ENCODE measurements at regions not wholly inside any gene's neighbourhood (a gene's known extent, or its start where the extent isn't known, plus 50 kb on each side); places are given as distances from the start of the nearest gene placed in this dataset.

DNA sequence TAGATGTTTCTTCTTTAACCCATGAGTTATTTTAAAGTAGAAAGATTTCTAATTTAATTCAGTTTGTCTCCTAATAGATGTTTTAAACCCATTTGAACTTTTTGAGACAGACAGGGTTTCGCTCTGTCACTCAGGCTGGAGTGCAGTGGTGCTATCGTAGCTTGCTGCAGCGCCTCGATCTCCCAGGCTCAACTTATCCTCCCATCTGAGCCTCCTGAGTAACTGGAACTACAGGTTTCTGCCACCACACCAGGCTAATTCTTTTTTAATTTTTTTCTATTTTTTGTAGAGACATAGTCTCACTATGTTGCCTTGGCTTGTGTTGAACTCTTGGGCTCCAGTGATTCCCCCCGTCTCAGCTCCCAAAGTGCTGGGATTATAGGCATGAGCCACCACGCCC is 53.0 kb upstream of the RAB18 start:
- DNase-seq (ENCODE audit: extremely low spot score) = no peak
- POLR2A ChIA-PET = no interaction called here
- CTCF ChIA-PET = no interaction called here
- no peak for TF ChIP-seq TARDBP (IDR thresholded peaks at IDR 0.05)

DNA sequence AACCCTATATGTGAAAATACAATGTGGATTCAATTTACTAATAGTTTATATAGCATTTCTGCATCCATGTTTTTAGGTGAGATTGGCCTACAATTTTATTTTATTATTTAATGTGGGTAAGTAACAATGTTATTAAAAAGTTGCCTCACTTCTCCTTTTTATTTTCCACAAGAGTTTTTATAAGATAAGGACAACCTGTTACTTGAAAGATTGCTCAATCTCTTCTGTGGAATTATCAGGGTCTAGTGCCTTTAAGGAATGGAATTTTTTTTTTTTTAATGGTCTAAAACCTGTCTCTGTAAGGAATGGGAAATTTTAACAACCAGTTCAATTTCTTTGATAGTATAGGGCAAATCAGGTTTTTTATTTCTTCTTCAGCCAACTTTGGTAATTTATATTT is 53.9 kb upstream of the RAB18 start:
- DNase-seq (ENCODE audit: extremely low spot score) = no peak
- TF ChIP-seq HDGF (IDR thresholded peaks at IDR 0.05; ENCODE audit: borderline replicate concordance) = no peak
- TF ChIP-seq ZNF384 (IDR thresholded peaks at IDR 0.05) = no peak
- TF ChIP-seq SUZ12 (IDR thresholded peaks at IDR 0.05) = no peak
- TF ChIP-seq FOXK2 (IDR thresholded peaks at IDR 0.05) = no peak
- TF ChIP-seq CTBP1 (IDR thresholded peaks at IDR 0.05; ENCODE audit: borderline replicate concordance) = no peak
- no peak for TF ChIP-seq NFRKB (IDR thresholded peaks at IDR 0.05)
- no peak for TF ChIP-seq TARDBP (IDR thresholded peaks at IDR 0.05)
- no peak for TF ChIP-seq BHLHE40 (IDR thresholded peaks at IDR 0.05; ENCODE audit: borderline replicate concordance)
- no peak for TF ChIP-seq SP1 (IDR thresholded peaks at IDR 0.05)
- TF ChIP-seq, protein P1, sequence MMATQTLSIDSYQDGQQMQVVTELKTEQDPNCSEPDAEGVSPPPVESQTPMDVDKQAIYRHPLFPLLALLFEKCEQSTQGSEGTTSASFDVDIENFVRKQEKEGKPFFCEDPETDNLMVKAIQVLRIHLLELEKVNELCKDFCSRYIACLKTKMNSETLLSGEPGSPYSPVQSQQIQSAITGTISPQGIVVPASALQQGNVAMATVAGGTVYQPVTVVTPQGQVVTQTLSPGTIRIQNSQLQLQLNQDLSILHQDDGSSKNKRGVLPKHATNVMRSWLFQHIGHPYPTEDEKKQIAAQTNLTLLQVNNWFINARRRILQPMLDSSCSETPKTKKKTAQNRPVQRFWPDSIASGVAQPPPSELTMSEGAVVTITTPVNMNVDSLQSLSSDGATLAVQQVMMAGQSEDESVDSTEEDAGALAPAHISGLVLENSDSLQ (IDR thresholded peaks at IDR 0.05) = no peak
- no peak for TF ChIP-seq FOXM1 (IDR thresholded peaks at IDR 0.05; ENCODE audit: borderline replicate concordance)
- no peak for TF ChIP-seq LEF1 (IDR thresholded peaks at IDR 0.05; ENCODE audit: borderline replicate concordance)
- CTCF ChIA-PET = no interaction called here
- POLR2A ChIA-PET = no interaction called here

DNA sequence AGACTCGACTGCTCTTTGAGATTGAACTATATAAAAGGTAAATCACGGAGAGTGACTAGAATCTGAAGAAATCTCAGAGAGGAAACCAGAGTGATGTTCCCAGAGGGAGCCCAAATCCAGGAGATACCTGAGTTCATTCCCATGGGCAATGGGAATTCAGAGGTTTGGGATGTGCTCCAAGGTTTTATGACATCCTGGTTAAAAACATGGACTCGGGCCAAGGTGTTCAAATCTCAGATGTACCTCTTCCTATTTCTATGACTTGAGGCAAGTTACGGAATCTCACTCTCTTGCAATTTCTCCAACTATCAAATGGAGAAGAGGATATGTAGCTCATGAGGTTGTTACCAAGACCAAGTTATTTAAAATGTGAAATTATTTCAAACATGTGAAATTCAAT is 54.5 kb upstream of the RAB18 start:
- TF ChIP-seq, protein P1 (IDR thresholded peaks at IDR 0.05) = no peak
- no peak for TF ChIP-seq ARNT (IDR thresholded peaks at IDR 0.05)
- TF ChIP-seq SP1 (IDR thresholded peaks at IDR 0.05) = no peak
- no peak for TF ChIP-seq L3MBTL2 (conservative IDR thresholded peaks at IDR 0.05)
- no peak for TF ChIP-seq ELF4 (IDR thresholded peaks at IDR 0.05)
- TF ChIP-seq HDGF (IDR thresholded peaks at IDR 0.05; ENCODE audit: borderline replicate concordance) = no peak
- TF ChIP-seq FOXA1 (IDR thresholded peaks at IDR 0.05) = no peak
- no peak for TF ChIP-seq LEF1 (IDR thresholded peaks at IDR 0.05; ENCODE audit: borderline replicate concordance)
- no peak for TF ChIP-seq ZNF384 (IDR thresholded peaks at IDR 0.05)
- TF ChIP-seq FOXK2 (IDR thresholded peaks at IDR 0.05) = no peak
- TF ChIP-seq FOXM1 (IDR thresholded peaks at IDR 0.05; ENCODE audit: borderline replicate concordance) = no peak
- TF ChIP-seq NFRKB (IDR thresholded peaks at IDR 0.05) = no peak
- TF ChIP-seq BHLHE40 (IDR thresholded peaks at IDR 0.05; ENCODE audit: borderline replicate concordance) = no peak
- TF ChIP-seq SUZ12 (IDR thresholded peaks at IDR 0.05) = no peak
- no peak for TF ChIP-seq CTBP1 (IDR thresholded peaks at IDR 0.05; ENCODE audit: borderline replicate concordance)
- no peak for TF ChIP-seq TARDBP (IDR thresholded peaks at IDR 0.05)
- POLR2A ChIA-PET = no interaction called here
- CTCF ChIA-PET = no interaction called here
- no peak for DNase-seq (ENCODE audit: extremely low spot score)

DNA sequence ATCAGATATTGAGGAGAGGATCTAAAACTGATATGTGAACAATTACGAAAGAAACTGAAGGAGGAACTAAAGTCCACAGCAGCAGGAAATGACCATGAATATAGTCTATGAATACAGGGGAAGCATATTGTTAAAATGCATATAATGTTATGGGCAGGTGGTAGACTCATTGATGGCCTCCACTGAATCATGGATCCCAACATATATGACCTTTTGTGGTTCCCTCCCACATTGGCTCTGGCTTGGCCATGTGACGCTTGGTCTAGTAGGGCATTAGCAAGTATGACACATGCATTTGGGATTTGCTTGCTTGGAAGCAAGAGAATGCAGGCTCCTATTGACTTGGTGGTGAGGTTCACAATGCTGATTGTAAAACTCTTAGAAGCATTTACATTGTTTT is 55.2 kb upstream of the RAB18 start:
- CTCF ChIA-PET = no interaction called here

DNA sequence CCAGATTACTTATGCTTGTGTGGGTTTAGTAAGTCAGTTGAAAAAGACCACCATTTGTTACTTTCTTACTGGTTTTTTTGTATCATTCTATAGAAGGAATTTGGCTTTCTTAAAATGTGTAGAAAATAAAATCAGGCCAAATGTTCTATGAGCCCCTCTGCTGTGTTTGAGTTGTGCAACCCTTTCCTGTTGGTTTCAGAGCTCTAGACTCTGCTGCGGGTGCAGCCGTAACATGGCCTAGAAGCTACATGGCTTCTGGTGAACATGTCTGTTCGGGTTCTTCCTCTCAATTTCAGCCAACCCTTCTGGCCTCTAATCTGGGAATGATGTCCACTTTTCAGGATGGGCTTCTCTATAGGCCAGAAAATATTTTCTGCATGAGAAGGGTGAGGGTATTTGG is 56.6 kb upstream of the RAB18 start:
- CTCF ChIA-PET = interaction anchor here (0.6 to 1.3 kb wide), 3 partner anchors 36 to 128 kb away, joined by 4 to 7 read pairs (median 6); no protein-coding TSS in a partner anchor
- no peak for TF ChIP-seq FOXM1 (IDR thresholded peaks at IDR 0.05; ENCODE audit: borderline replicate concordance)
- TF ChIP-seq CTBP1 (IDR thresholded peaks at IDR 0.05; ENCODE audit: borderline replicate concordance) = no peak
- TF ChIP-seq SUZ12 (IDR thresholded peaks at IDR 0.05) = no peak
- TF ChIP-seq FOXA1 (IDR thresholded peaks at IDR 0.05) = no peak
- no peak for TF ChIP-seq ZNF384 (IDR thresholded peaks at IDR 0.05)
- TF ChIP-seq FOXK2 (IDR thresholded peaks at IDR 0.05) = no peak
- no peak for TF ChIP-seq BHLHE40 (IDR thresholded peaks at IDR 0.05; ENCODE audit: borderline replicate concordance)
- no peak for TF ChIP-seq ARNT (IDR thresholded peaks at IDR 0.05)
- TF ChIP-seq HDGF (IDR thresholded peaks at IDR 0.05; ENCODE audit: borderline replicate concordance) = no peak
- no peak for TF ChIP-seq SP1 (IDR thresholded peaks at IDR 0.05)
- no peak for DNase-seq (ENCODE audit: extremely low spot score)
- POLR2A ChIA-PET = no interaction called here

More for the DNA sequence above, 55.2 kb upstream of the RAB18 start:
- no peak for TF ChIP-seq CTBP1 (IDR thresholded peaks at IDR 0.05; ENCODE audit: borderline replicate concordance)
- TF ChIP-seq SUZ12 (IDR thresholded peaks at IDR 0.05) = no peak
- POLR2A ChIA-PET = no interaction called here
- no peak for DNase-seq (ENCODE audit: extremely low spot score)

DNA sequence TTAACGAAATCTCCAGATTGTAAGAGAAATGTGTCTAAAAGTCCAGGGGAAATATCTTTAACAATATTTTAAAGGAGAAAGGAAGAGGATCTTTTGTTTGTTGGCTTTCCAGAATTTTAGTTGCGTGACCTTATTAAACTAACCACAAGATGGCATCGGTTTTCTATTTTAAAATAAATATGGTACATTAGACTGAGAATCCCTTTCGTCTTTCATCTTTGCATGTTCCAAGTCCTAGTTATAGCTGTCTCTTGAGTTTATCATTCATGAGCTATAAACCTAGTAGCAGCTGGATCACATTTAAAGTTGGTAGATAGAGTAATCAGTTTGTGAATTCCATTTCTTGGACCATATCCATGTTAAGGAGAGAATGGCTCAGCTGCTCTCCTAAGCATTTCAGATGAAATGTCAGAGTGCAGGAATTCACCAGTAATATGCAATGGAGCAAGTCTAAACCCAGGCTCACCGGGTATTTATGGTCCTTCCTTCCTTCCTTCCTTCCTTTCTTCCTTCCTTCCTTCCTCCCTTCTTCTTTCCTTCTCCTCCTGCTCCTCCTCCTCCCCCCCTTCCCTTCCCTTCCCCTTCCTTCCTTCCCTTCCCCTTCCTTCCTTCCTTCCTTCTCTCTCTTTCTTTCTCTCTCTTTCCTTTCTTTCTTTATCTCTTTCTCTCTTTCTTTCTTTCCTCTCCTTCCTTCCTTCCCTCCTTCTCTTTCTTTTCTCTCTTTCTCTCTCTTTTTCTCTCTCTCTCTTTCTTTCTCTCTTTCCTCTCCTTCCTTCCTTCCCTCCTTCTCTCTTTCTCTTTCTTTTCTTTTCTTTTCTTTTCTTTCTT is 57.8 kb upstream of the RAB18 start:
- peak; percentile 8 for DNase-seq (ENCODE audit: extremely low spot score)
- ChIA-PET POLR2A (no interaction called here), CTCF (interaction anchor here (0.6 to 0.7 kb wide), 2 partner anchors 206 to 788 kb away, joined by 3 read pairs; no protein-coding TSS in a partner anchor)
- no peak for TF ChIP-seq SP1 (IDR thresholded peaks at IDR 0.05)
- no peak for TF ChIP-seq TARDBP (IDR thresholded peaks at IDR 0.05)
- no peak for TF ChIP-seq BHLHE40 (IDR thresholded peaks at IDR 0.05; ENCODE audit: borderline replicate concordance)
- TF ChIP-seq CTBP1 (IDR thresholded peaks at IDR 0.05; ENCODE audit: borderline replicate concordance) = no peak
- TF ChIP-seq FOXK2 (IDR thresholded peaks at IDR 0.05) = no peak
- TF ChIP-seq HDGF (IDR thresholded peaks at IDR 0.05; ENCODE audit: borderline replicate concordance) = no peak
- no peak for TF ChIP-seq ELF4 (IDR thresholded peaks at IDR 0.05)
- no peak for TF ChIP-seq L3MBTL2 (conservative IDR thresholded peaks at IDR 0.05)
- TF ChIP-seq, protein P1 (IDR thresholded peaks at IDR 0.05) = no peak
- TF ChIP-seq ZNF384 (IDR thresholded peaks at IDR 0.05) = no peak
- TF ChIP-seq FOXA1 (IDR thresholded peaks at IDR 0.05) = no peak
- TF ChIP-seq FOXM1 (IDR thresholded peaks at IDR 0.05; ENCODE audit: borderline replicate concordance) = no peak
- TF ChIP-seq SUZ12 (IDR thresholded peaks at IDR 0.05) = no peak
- no peak for TF ChIP-seq LEF1 (IDR thresholded peaks at IDR 0.05; ENCODE audit: borderline replicate concordance)
- no peak for TF ChIP-seq NFRKB (IDR thresholded peaks at IDR 0.05)
- no peak for TF ChIP-seq ARNT (IDR thresholded peaks at IDR 0.05)

Measured in HEK293T (cell line).